ENCODE measurements at regions not wholly inside any gene's neighbourhood (a gene's known extent, or its start where the extent isn't known, plus 50 kb on each side); places are given as distances from the start of the nearest gene placed in this dataset.
A peak's percentile ranks its signal among the peaks of the same experiment; 100 is the strongest.
"Not testable (repeated sequence)": the region's sequence is repeated elsewhere in the genome, so short reads cannot be mapped to it uniquely, and the experiment has no call there.

GRCh38 chr6:169087443-169088041, 166.1 kb downstream of the THBS2 start:
- Histone ChIP-seq H3K4me1 (no peaks in the 10 kb centered on the region), H3K36me3 (no peaks in the 10 kb centered on the region), H3K27ac (peak overlapping the region in 2 of 4 donors; percentile 5 to 12), H3K27me3 (no peaks in the 10 kb centered on the region), H3K4me3 (no peak overlapping the region), H3K9me3 (peaks cover 0 to 15% (median 0%) of the 10 kb centered on the region in 3 donors)
- ATAC-seq = no peak
- TF ChIP-seq POLR2AphosphoS5 (IDR thresholded peaks at IDR 0.05) (peak; percentile 15), EP300 (IDR thresholded peaks at IDR 0.05) (no peak)
- 59 to 63% methylated on average over 3 of the region's 3 CpGs for WGBS, 2 donors (ENCODE audit: low coverage in 1 of 2)

- ATAC-seq, H3K27me3 ChIP-seq, H3K4me3 ChIP-seq, H3K36me3 ChIP-seq, H3K27ac ChIP-seq, H3K4me1 ChIP-seq: not testable (repeated sequence)
- WGBS, 2 donors (ENCODE audit: low coverage in 1 of 2) = 95 to 100% methylated on average over 4 to 5 of the region's 6 CpGs
- H3K9me3 ChIP-seq = peaks cover 0 to 15% (median 0%) of the 10 kb centered on the region in 3 donors
Measured at GRCh38 chr6:169086616-169087015, 167.0 kb downstream of the THBS2 start.

GRCh38 chr6:169086020-169086419, 167.6 kb downstream of the THBS2 start:
- no peak for TF ChIP-seq POLR2A (IDR thresholded peaks at IDR 0.05)
- TF ChIP-seq POLR2AphosphoS5 (IDR thresholded peaks at IDR 0.05) = no peak
- no peak for TF ChIP-seq EP300 (IDR thresholded peaks at IDR 0.05)
- no peak for TF ChIP-seq CTCF (IDR thresholded peaks at IDR 0.05)
- Histone ChIP-seq H3K27me3 (no peaks in the 10 kb centered on the region), H3K4me3 (no peak overlapping the region), H3K9me3 (peaks cover 0 to 13% (median 0%) of the 10 kb centered on the region in 3 donors), H3K36me3 (no peaks in the 10 kb centered on the region), H3K27ac (no peak overlapping the region), H3K4me1 (no peaks in the 10 kb centered on the region)
- 86 to 93% methylated on average over 6 to 10 of the region's 10 CpGs for WGBS, 2 donors (ENCODE audit: low coverage in 1 of 2)
- ATAC-seq = no peak

GRCh38 chr6:169085466-169085865, 168.2 kb downstream of the THBS2 start:
- Histone ChIP-seq H3K4me3 (no peak overlapping the region), H3K4me1 (no peaks in the 10 kb centered on the region), H3K27me3 (no peaks in the 10 kb centered on the region), H3K27ac (no peak overlapping the region), H3K36me3 (no peaks in the 10 kb centered on the region), H3K9me3 (peaks cover 0 to 7% (median 0%) of the 10 kb centered on the region in 3 donors)
- ATAC-seq = no peak
- TF ChIP-seq POLR2A (IDR thresholded peaks at IDR 0.05) = no peak
- no peak for TF ChIP-seq POLR2AphosphoS5 (IDR thresholded peaks at IDR 0.05)
- TF ChIP-seq EP300 (IDR thresholded peaks at IDR 0.05) = no peak
- no peak for TF ChIP-seq CTCF (IDR thresholded peaks at IDR 0.05)
- WGBS, 2 donors (ENCODE audit: low coverage in 1 of 2) = 72 to 76% methylated on average over 4 to 6 of the region's 6 CpGs

GRCh38 chr6:169084557-169084956, 169.1 kb downstream of the THBS2 start:
- not testable (repeated sequence) for H3K36me3 ChIP-seq, H3K4me3 ChIP-seq, H3K27ac ChIP-seq, H3K27me3 ChIP-seq, ATAC-seq, H3K9me3 ChIP-seq, H3K4me1 ChIP-seq
- WGBS, 2 donors (ENCODE audit: low coverage in 1 of 2) = 94% methylated on average over 8 of the region's 13 CpGs; no CpG with 5 or more reads in 1 of the 2 donors

- Histone ChIP-seq H3K27ac (no peak overlapping the region), H3K9me3 (no peaks in the 10 kb centered on the region), H3K36me3 (no peaks in the 10 kb centered on the region), H3K27me3 (no peaks in the 10 kb centered on the region), H3K4me1 (no peaks in the 10 kb centered on the region), H3K4me3 (no peak overlapping the region)
- TF ChIP-seq EP300 (IDR thresholded peaks at IDR 0.05) = no peak
- TF ChIP-seq POLR2A (IDR thresholded peaks at IDR 0.05) = no peak
- TF ChIP-seq POLR2AphosphoS5 (IDR thresholded peaks at IDR 0.05) = no peak
- TF ChIP-seq CTCF (IDR thresholded peaks at IDR 0.05) = no peak
- no peak for ATAC-seq
- WGBS, 2 donors (ENCODE audit: low coverage in 1 of 2) = 80 to 100% methylated on average over 1 of the region's 10 CpGs
Measured at GRCh38 chr6:169084067-169084466, 169.6 kb downstream of the THBS2 start.

All from gastroesophageal sphincter (tissue), 4 donors.